ENCODE measurements at regions not wholly inside any gene's neighbourhood (a gene's known extent, or its start where the extent isn't known, plus 50 kb on each side); places are given as distances from the start of the nearest gene placed in this dataset.

DNA sequence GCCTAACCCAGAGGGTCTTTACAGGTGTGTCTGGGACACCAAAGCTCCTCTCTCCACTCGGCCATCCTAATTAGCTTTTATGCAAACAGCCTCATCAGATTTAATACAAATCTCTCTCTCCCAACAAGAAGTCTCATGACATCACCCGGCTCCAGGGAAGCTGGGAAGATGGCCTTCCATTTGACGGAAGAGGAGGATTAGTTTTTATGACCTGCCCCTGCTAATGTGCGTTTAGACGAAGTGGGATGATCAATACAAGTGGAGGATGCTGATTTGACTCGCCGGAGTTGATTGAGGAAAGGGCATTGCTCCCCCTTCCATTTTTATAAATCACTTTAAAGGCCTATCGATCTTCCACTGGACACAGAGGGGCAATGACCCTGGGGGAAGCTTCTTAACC, 239.2 kb downstream of the BCL11B start:
- peaks cover 14% of the 10 kb centered on the region for H3K36me3 Mint-ChIP-seq (ENCODE audit: unreplicated experiment)
- peaks cover 1% of the 10 kb centered on the region for H3K4me1 Mint-ChIP-seq (ENCODE audit: low read depth, unreplicated experiment)
- no peaks in the 10 kb centered on the region for H3K9me3 Mint-ChIP-seq (ENCODE audit: unreplicated experiment)
- TF ChIP-seq, protein P1, sequence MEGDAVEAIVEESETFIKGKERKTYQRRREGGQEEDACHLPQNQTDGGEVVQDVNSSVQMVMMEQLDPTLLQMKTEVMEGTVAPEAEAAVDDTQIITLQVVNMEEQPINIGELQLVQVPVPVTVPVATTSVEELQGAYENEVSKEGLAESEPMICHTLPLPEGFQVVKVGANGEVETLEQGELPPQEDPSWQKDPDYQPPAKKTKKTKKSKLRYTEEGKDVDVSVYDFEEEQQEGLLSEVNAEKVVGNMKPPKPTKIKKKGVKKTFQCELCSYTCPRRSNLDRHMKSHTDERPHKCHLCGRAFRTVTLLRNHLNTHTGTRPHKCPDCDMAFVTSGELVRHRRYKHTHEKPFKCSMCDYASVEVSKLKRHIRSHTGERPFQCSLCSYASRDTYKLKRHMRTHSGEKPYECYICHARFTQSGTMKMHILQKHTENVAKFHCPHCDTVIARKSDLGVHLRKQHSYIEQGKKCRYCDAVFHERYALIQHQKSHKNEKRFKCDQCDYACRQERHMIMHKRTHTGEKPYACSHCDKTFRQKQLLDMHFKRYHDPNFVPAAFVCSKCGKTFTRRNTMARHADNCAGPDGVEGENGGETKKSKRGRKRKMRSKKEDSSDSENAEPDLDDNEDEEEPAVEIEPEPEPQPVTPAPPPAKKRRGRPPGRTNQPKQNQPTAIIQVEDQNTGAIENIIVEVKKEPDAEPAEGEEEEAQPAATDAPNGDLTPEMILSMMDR (IDR thresholded peaks at IDR 0.05; ENCODE audit: partially characterized antibody, unreplicated experiment) = no peak
- DNase-seq = no peak
- H3K4me3 Mint-ChIP-seq (ENCODE audit: unreplicated experiment) = no peak overlapping the region
- H3K27me3 Mint-ChIP-seq (ENCODE audit: unreplicated experiment) = no peaks in the 10 kb centered on the region
- H3K27ac Mint-ChIP-seq (ENCODE audit: unreplicated experiment) = no peak overlapping the region

DNA sequence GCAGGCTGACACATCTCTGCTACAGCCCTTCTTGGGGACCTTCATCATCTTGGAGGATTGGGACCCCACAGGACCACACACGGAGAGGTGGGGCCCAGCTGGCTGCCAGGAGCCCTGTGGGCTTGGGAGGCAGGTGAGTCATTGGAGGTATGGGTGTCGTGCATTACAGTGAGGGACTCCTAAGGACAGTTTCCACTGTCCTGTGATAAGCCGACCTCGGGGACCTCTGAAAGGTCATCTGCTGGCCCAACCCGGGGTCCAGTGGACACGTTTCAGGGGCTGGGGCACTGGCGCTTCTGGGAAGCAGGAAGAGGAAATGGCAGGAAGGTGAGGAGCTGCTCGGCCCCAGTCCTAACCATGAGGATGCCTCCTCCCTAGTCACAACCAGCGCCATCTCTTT, 238.0 kb downstream of the BCL11B start:
- H3K9me3 Mint-ChIP-seq (ENCODE audit: unreplicated experiment) = no peaks in the 10 kb centered on the region
- no peak overlapping the region for H3K4me3 Mint-ChIP-seq (ENCODE audit: unreplicated experiment)
- H3K27ac Mint-ChIP-seq (ENCODE audit: unreplicated experiment) = no peak overlapping the region
- H3K36me3 Mint-ChIP-seq (ENCODE audit: unreplicated experiment) = peaks cover 14% of the 10 kb centered on the region
- no peaks in the 10 kb centered on the region for H3K27me3 Mint-ChIP-seq (ENCODE audit: unreplicated experiment)
- TF ChIP-seq, protein P1 (IDR thresholded peaks at IDR 0.05; ENCODE audit: partially characterized antibody, unreplicated experiment) = no peak
- peaks cover 1% of the 10 kb centered on the region for H3K4me1 Mint-ChIP-seq (ENCODE audit: low read depth, unreplicated experiment)
- DNase-seq = no peak

DNA sequence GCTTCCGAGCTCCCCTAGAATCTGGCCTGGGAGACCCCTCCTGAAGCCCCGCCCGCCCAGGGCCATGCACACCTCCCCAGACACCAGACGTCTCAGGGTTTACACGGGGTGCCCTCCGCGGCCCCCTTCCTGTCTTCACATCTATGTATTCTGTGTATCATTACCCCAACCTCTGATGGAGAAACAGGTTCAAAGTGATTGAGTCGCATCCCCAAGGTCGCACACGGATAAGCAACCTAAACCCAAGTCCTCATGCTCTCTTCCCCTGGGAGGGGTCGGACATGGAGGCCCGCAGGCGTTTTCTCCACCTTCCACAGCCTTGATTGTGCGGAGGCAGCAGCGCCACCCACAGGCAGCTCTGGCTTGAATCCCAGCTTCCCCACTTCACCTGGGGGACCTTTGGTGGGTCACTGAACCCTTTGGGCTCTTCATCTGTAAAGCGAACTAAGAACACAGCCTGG, 237.3 kb downstream of the BCL11B start:
- H3K36me3 Mint-ChIP-seq (ENCODE audit: unreplicated experiment) = peaks cover 14% of the 10 kb centered on the region
- TF ChIP-seq, protein P1 (IDR thresholded peaks at IDR 0.05; ENCODE audit: partially characterized antibody, unreplicated experiment) = no peak
- H3K27me3 Mint-ChIP-seq (ENCODE audit: unreplicated experiment) = no peaks in the 10 kb centered on the region
- H3K9me3 Mint-ChIP-seq (ENCODE audit: unreplicated experiment) = no peaks in the 10 kb centered on the region
- H3K27ac Mint-ChIP-seq (ENCODE audit: unreplicated experiment) = no peak overlapping the region
- H3K4me1 Mint-ChIP-seq (ENCODE audit: low read depth, unreplicated experiment) = peaks cover 1% of the 10 kb centered on the region
- DNase-seq = no peak
- no peak overlapping the region for H3K4me3 Mint-ChIP-seq (ENCODE audit: unreplicated experiment)

DNA sequence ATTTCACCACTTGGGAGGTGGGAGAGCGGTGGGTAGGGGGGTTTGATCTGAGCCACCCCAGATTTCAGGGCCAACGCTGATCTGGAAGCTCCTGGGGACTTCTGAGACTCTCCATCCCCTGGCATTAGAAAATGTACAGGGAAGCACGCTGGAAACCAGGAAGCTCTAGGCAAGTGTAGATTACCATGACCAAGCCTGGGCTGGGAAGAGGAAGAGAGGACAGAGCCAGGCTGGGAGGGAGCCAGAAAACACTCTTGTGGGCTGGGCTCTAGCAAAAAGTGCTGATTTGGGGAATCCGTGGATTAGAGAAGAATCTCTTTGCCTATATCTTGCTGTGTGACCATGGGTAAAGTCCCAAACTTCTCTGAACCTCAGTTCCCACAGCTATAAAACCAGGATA, 236.7 kb downstream of the BCL11B start:
- H3K27ac Mint-ChIP-seq (ENCODE audit: unreplicated experiment) = no peak overlapping the region
- TF ChIP-seq, protein P1 (IDR thresholded peaks at IDR 0.05; ENCODE audit: partially characterized antibody, unreplicated experiment) = no peak
- H3K9me3 Mint-ChIP-seq (ENCODE audit: unreplicated experiment) = no peaks in the 10 kb centered on the region
- peaks cover 1% of the 10 kb centered on the region for H3K4me1 Mint-ChIP-seq (ENCODE audit: low read depth, unreplicated experiment)
- no peaks in the 10 kb centered on the region for H3K27me3 Mint-ChIP-seq (ENCODE audit: unreplicated experiment)
- H3K4me3 Mint-ChIP-seq (ENCODE audit: unreplicated experiment) = no peak overlapping the region
- H3K36me3 Mint-ChIP-seq (ENCODE audit: unreplicated experiment) = peaks cover 14% of the 10 kb centered on the region
- no peak for DNase-seq

DNA sequence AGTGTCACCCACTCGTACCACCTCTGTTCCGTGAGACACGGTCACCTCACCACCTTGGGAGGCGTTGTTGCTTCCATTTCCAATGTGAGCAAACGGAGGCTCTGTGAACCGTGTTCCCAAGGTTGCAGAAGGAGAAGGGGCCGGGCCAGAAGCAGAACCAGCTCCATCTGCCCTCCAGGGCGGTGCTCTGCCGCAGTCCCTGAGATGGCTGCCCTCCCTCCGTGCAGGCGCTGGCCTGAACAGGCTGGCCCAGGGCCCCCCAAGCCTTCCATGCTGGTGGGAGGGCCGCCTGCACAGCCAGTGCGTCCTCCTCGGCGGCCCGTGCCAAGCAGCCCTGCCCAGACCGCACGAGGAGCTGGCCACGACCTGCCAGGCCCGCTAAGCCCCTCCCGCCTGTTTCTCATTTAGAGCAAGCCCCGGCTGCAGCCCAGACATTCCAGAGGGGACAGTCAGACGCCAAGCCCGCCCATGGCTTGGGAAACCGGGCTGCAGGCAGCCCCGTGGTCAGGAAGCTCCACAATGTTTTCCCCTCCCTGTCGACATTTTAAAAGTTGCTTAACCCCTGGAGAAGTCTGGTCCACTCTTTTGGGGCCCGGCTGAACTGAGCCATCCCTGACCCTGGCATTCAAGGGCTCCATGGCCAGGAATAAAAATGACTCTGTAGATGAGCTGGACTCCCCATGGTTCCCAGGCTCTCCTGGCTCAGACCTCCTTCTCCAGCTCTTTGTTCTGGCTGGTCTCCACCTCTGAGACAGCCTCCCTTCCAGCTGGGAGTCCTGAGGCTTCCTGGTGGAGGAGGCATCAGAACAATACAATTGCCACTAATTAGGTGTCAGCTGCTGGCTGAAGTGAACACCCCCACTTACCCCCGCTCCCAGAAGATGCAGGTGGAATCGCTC, 236.0 kb downstream of the BCL11B start:
- TF ChIP-seq, protein P1 (IDR thresholded peaks at IDR 0.05; ENCODE audit: partially characterized antibody, unreplicated experiment) = no peak
- Mint-ChIP-seq H3K4me1 (ENCODE audit: low read depth, unreplicated experiment) (peaks cover 1% of the 10 kb centered on the region), H3K27ac (ENCODE audit: unreplicated experiment) (no peak overlapping the region), H3K4me3 (ENCODE audit: unreplicated experiment) (no peak overlapping the region), H3K9me3 (ENCODE audit: unreplicated experiment) (no peaks in the 10 kb centered on the region), H3K27me3 (ENCODE audit: unreplicated experiment) (no peaks in the 10 kb centered on the region), H3K36me3 (ENCODE audit: unreplicated experiment) (peaks cover 14% of the 10 kb centered on the region)
- DNase-seq = no peak
